ENCODE measurements at regions not wholly inside any gene's neighbourhood (a gene's known extent, or its start where the extent isn't known, plus 50 kb on each side); places are given as distances from the start of the nearest gene placed in this dataset.

GRCh38 chr20:22418738-22419137, 165.6 kb downstream of the FOXA2 start:
- H3K36me3 ChIP-seq (ENCODE audit: control insufficient read depth, insufficient read depth, low read length) = no peaks in the 10 kb centered on the region
- H3K4me1 ChIP-seq (replicated peaks in 1 of 2; ENCODE audit: control insufficient read depth in 2 of 2, insufficient read depth in 2 of 2, low read length in 2 of 2) = peaks cover 5 to 39% of the 10 kb centered on the region in 2 experiments; a peak in 4 of 5 replicates
- H3K9me1 ChIP-seq (ENCODE audit: control insufficient read depth, insufficient read depth, low read length) = no peaks in the 10 kb centered on the region
- H4K20me1 ChIP-seq (replicated peaks; ENCODE audit: control insufficient read depth, insufficient read depth, low read length) = no peaks in the 10 kb centered on the region
- H3K79me2 ChIP-seq (ENCODE audit: control insufficient read depth, insufficient read depth, low read length) = no peaks in the 10 kb centered on the region
- intact Hi-C loops (cut with micrococcal nuclease) (no loop called here), in situ Hi-C loops (cut with MboI) (no loop called here)
- ATAC-seq (no peak), FAIRE-seq (no peak), DNase-seq (ENCODE audit: extremely low read depth in 1 of 4, low spot score in 3 of 4) (no peak)
- no peak overlapping the region for H3K4me3 ChIP-seq
- no peak overlapping the region for H3K9ac ChIP-seq (ENCODE audit: insufficient read depth in 1 of 2, low read depth in 2 of 2, low read length in 2 of 2)
- WGBS (ENCODE audit: insufficient coverage, low coverage, missing lambda C conversion rate) = no CpG with 5 or more reads among the region's 2 CpGs
- H3K27ac ChIP-seq (ENCODE audit: extremely low read depth, low read depth, low read length) = no peak overlapping the region
- H3K27me3 ChIP-seq (ENCODE audit: control insufficient read depth in 2 of 2, insufficient read depth in 2 of 2, low read length in 2 of 2) = no peaks in the 10 kb centered on the region
- H3K9me3 ChIP-seq (replicated peaks; ENCODE audit: control insufficient read depth, insufficient read depth, low read depth, low read length) = no peaks in the 10 kb centered on the region; the same call in 1 of the 2 replicates
- H2AFZ ChIP-seq (ENCODE audit: low read depth, low read length) = no peak overlapping the region
- no peak overlapping the region for H3K4me2 ChIP-seq (ENCODE audit: insufficient read depth, low read length)
- ChIA-PET POLR2A (interaction anchor here (1.1 kb wide), 1 partner anchor 16 kb away, joined by 3 read pairs; no protein-coding TSS in a partner anchor), CTCF (ENCODE audit: low intra/inter-chr PET ratio) (no interaction called here)
- TF ChIP-seq NFRKB (IDR thresholded peaks at IDR 0.05; ENCODE audit: low read depth) (no peak), NFE2 (IDR thresholded peaks at IDR 0.05; ENCODE audit: low read depth) (0 out of 2 replicates have a peak, but pooled peaks have one; percentile 11)
- no TSS peak for BruUV-seq (replicated peaks)

GRCh38 chr20:22414305-22414742, 170.0 kb downstream of the FOXA2 start:
- WGBS (ENCODE audit: insufficient coverage, low coverage, missing lambda C conversion rate) = 6% methylated on average over 4 of the region's 4 CpGs
- no peak for TF ChIP-seq SMARCC2 (IDR thresholded peaks at IDR 0.05; ENCODE audit: low read depth)
- TF ChIP-seq ZNF175 (CRISPR knock-in tag; IDR thresholded peaks at IDR 0.05; ENCODE audit: low read depth) = peak; percentile 46; the same call in 1 of the 2 replicates
- TF ChIP-seq NBN (IDR thresholded peaks at IDR 0.05; ENCODE audit: low read depth) = no peak
- TF ChIP-seq ELF2 (CRISPR knock-in tag; IDR thresholded peaks at IDR 0.05) = no peak
- TF ChIP-seq ZNF445 (CRISPR knock-in tag; IDR thresholded peaks at IDR 0.05; ENCODE audit: low read depth) = peak; percentile 76; the same call in 1 of the 2 replicates
- TF ChIP-seq NFIC (IDR thresholded peaks at IDR 0.05) = no peak
- TF ChIP-seq PHF20 (IDR thresholded peaks at IDR 0.05; ENCODE audit: partially characterized antibody) = no peak
- no peak for TF ChIP-seq ZNF785 (CRISPR knock-in tag; IDR thresholded peaks at IDR 0.05)
- no peak for TF ChIP-seq ESRRA (IDR thresholded peaks at IDR 0.05; ENCODE audit: borderline replicate concordance, low read depth)
- TF ChIP-seq ZBTB2 (IDR thresholded peaks at IDR 0.05) = no peak
- no peak for TF ChIP-seq ZNF253 (CRISPR knock-in tag; conservative IDR thresholded peaks at IDR 0.05)
- TF ChIP-seq NR2C2 (CRISPR knock-in tag; IDR thresholded peaks at IDR 0.05) = no peak
- no peak for TF ChIP-seq NR2C2 (tag; IDR thresholded peaks at IDR 0.05)
- no peak for TF ChIP-seq CBFA2T2 (conservative IDR thresholded peaks at IDR 0.05)
- TF ChIP-seq TCF3 (CRISPR knock-in tag; IDR thresholded peaks at IDR 0.05) = peak; percentile 36
- TF ChIP-seq, protein P1, sequence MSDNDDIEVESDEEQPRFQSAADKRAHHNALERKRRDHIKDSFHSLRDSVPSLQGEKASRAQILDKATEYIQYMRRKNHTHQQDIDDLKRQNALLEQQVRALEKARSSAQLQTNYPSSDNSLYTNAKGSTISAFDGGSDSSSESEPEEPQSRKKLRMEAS (CRISPR knock-in tag; IDR thresholded peaks at IDR 0.05) = peak; percentile 69; the same call in 1 of the 2 replicates

More at GRCh38 chr20:22414305-22414742, 170.0 kb downstream of the FOXA2 start:
- FAIRE-seq = peak; percentile 84
- BruUV-seq (replicated peaks) = no TSS peak
- in situ Hi-C loops (cut with MboI) (no loop called here), intact Hi-C loops (cut with micrococcal nuclease) (loop anchor here (5.0 kb wide), 1 partner anchor 718 kb away; no protein-coding TSS in a partner anchor)
- Histone ChIP-seq H3K4me2 (ENCODE audit: insufficient read depth, low read length) (no peak overlapping the region; the same call in 1 of the 2 replicates), H4K20me1 (replicated peaks; ENCODE audit: control insufficient read depth, insufficient read depth, low read length) (no peaks in the 10 kb centered on the region), H3K9ac (ENCODE audit: insufficient read depth in 1 of 2, low read depth in 2 of 2, low read length in 2 of 2) (peak overlapping the region in 1 of 2 experiments; percentile 15; a peak in 1 of 4 replicates), H2AFZ (ENCODE audit: low read depth, low read length) (peak overlapping the region; percentile 86), H3K9me3 (replicated peaks; ENCODE audit: control insufficient read depth, insufficient read depth, low read depth, low read length) (no peaks in the 10 kb centered on the region; the same call in 1 of the 2 replicates), H3K4me3 (no peak overlapping the region), H3K4me1 (replicated peaks in 1 of 2; ENCODE audit: control insufficient read depth in 2 of 2, insufficient read depth in 2 of 2, low read length in 2 of 2) (peaks cover 12 to 57% of the 10 kb centered on the region in 2 experiments), H3K36me3 (ENCODE audit: control insufficient read depth, insufficient read depth, low read length) (no peaks in the 10 kb centered on the region), H3K9me1 (ENCODE audit: control insufficient read depth, insufficient read depth, low read length) (no peaks in the 10 kb centered on the region), H3K79me2 (ENCODE audit: control insufficient read depth, insufficient read depth, low read length) (no peaks in the 10 kb centered on the region), H3K27ac (ENCODE audit: extremely low read depth, low read depth, low read length) (peak overlapping the region; percentile 98), H3K27me3 (ENCODE audit: control insufficient read depth in 2 of 2, insufficient read depth in 2 of 2, low read length in 2 of 2) (no peaks in the 10 kb centered on the region)
- DNase-seq (ENCODE audit: extremely low read depth in 1 of 4, low spot score in 3 of 4) = peak in 3 of 4 experiments; percentile 12 to 80 (median 51)
- ChIA-PET CTCF (ENCODE audit: low intra/inter-chr PET ratio) (no interaction called here), POLR2A (no interaction called here)
- ATAC-seq = peak; percentile 53

Measured in K562 (cell line).